ENCODE measurements at regions not wholly inside any gene's neighbourhood (a gene's known extent, or its start where the extent isn't known, plus 50 kb on each side); places are given as distances from the start of the nearest gene placed in this dataset.
A peak's percentile ranks its signal among the peaks of the same experiment; 100 is the strongest.

DNA sequence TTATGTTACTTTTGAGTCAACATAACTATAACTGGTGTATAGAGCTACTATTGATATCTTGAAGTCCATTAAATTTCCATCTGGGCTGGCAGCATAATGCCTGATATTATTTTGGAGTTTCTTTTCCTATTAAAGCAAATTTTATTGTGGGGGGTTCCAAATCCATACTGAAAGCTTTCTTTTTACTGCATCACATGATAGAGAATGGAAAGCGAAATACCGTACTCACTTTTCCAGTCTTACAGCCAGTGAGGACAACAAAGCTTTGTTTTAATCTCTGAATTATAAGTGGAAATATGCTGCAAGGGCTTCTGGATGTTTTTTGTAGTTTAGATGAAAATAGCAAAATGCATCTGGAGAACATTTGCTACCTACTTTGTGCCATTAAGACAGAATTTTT lies 477.5 kb upstream of the SEMA3D start:
- DNase-seq (ENCODE audit: low read depth): no peak

DNA sequence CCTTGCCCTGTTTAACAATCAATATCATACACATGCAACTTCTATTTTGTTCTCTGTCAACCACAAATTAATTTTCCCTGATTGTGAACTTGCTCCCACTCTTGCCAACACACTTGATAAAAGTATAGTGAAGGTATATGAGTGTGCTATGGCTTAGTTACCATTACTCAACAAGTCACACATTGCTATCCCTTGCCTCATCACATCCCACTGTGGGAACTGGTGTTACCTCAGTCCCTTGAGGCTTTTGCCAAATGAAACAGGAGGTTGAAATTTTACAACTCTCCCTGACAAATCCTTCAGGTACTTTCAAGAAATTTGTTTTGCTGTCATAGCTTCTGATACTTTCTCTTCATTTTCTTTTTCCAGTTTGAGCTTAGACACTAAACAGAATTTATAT lies 472.5 kb upstream of the SEMA3D start:
- DNase-seq (ENCODE audit: low read depth): no peak

DNA sequence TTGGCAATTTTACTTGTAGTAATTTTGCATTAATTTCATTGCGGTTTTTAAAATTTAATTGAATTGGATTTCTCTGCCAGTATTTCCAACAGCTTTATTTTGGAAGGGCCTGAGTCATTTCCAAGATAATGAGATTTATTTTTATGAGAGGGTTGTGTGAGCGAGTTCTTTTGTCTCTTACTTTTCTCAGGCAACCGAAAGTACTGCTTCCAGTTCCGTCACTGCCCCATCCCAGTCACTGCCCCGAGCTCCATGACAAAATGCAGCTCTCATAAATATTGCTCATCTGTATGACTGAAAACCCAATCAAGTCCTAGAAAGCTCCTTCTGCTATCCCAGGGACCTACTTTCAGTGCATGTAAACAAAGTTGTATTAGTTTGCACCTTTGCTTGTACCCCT lies 468.4 kb upstream of the SEMA3D start:
- peak; percentile 1 for DNase-seq (ENCODE audit: low read depth)

DNA sequence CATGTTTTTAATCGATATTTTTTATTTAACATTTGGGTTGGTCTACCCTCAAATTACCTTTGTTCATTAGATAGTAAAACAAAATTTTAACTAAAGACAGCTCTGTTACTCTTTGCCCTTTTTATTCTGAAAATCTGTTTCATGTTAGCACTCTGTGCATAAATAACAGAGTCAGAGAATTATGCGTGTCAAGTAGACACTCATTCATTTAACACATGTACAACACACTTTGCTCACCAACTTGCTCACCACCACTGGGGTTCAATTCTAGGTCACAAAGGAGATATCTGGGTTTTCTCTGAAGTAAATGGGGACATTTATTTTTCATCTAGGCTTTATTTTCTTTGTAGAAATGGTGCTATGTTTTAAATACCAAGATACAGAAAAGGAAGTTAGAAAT lies 457.4 kb upstream of the SEMA3D start:
- no peak for DNase-seq (ENCODE audit: low read depth)

DNA sequence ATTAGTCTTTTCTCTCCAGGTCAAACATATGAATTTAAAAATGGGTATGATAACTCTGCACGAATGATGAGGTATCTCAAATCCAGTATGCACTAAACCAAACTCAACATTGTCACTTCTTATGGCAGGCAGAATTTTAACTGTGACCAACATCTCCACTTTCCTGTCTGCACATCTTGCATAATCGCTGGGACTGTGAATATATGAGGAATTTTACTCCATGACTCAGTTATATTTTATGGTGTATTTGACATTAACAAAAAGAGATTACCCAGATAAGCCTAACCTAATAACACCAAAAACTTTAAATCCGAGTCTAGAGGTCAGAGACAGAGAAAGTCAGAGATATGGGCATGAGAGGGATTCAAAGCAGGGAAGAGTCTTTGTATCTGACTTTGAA lies 454.5 kb upstream of the SEMA3D start:
- DNase-seq (ENCODE audit: low read depth): no peak

DNA sequence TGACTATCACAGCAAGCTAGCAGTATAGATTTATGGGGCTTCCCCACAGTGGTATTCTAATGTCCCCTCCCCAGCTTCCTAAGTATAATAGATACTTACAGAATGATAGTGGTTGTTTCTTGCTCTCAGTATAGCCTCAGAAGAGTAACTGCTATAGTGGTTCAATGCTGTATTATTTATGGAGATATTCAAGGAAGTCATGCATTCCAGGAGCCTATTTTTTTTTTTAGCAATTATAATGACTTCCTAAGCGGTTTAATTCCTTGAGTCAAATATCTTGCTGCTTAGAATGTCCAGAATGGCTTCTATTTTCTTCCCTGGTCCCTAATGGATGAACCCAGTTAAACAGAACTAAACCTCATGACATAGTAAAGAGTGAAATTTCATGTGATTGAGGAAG lies 451.5 kb upstream of the SEMA3D start:
- no peak for DNase-seq (ENCODE audit: low read depth)

DNA sequence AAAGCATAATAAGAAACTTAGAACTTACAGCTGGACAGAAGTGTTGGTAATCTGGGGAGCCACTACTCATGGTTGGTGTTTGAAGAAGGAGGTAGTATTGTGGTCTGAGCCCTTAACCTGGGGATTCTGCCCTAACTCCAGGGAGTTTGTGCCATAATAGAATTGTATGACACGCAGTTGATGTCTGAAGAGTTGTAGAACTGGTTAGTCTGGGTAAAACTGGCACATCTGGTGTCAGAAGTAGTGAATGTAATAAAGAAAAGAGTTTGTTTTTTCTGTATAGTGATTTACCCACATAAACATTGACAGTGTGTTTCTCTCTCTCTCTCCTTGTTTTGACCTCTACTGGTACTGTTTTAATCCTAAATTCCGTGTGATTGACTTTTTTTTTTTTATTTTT lies 448.1 kb upstream of the SEMA3D start:
- no peak for DNase-seq (ENCODE audit: low read depth)

DNA sequence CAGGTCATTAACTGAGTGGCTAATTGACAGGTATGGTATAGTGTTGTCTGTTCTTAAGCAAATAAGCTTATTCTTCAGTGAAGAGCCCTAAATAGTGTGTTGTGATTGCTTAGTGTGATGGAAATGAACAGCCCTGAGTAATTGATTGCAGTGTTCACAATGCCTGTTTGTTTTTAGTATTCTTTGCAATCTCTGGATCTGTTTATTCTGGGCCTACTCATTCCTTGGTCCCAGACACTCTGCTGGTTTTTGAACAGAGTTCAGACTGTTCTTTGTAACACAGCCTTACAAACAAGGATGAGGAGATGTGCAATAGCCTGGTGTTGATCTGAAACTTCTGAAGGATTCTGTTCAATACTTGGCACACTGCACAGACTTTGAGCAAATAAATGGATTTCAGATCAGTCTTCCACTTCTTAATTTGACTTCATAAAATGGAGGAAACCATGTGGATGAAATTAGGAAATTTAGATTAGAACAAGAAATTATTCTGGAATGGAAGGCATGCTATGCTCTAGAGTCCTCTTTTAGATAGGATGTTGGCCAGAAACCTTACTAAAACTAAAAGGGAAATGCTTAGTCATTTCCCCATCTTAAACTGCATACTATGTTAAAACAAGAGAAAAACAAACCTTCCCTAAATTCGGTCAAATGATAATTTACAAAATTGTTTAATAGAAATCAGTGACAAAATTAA lies 444.2 kb upstream of the SEMA3D start:
- no peak for DNase-seq (ENCODE audit: low read depth)

DNA sequence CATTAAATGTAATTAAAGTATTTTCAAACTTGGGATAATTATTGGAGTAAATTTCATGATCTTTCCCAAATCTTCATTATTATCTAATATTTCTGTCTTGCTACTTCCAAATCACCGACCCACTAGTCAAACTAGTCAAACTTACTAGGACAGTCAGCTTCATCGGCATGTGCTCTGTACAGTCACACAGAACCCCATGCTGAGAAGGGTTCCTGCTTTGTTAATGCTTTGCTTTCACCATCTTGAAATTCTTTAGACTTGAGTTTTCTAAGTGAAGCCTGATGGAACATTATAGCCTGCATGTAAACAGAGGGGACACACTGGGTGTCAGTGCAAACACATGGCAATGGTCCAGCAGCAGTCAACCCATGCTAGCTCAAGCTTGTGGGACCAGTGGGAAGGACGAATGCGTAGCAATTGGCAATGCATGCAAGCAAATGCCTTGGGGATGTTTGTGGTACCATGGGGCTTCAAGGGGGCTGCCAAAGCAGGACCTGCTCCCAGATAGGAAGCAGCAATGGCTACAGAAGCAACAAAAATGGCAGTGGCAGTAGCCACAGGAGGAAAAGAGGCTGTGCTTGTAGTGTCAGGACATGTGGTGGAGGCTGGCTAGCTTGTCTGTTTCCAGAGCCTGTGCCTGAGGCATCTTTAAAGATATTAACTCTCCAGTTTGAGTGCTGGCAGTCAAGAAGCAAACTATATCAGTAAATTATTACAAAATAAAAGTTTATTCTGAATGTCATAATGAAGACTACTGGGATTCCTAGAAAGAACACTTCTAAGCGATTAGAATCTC lies 441.1 kb upstream of the SEMA3D start:
- DNase-seq (ENCODE audit: low read depth): no peak

DNA sequence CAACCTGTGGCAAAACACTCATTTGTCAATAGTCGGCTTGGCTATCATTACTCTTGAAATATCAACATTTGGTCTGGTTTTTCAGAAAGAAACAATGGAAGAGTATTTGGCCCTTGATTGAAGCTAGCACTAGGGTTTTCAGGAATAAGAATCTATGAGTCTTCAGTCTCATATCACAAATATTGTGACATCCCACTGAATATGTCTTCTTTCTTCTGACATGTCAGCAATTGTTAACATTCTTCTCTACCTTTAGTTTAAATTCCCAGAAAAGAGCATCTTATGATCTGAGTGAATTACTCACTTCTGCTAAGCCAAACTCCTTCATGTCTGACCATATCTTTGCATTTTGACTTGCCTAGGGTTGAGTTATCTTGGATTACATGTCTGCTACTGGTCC lies 435.2 kb upstream of the SEMA3D start:
- DNase-seq (ENCODE audit: low read depth): no peak

DNA sequence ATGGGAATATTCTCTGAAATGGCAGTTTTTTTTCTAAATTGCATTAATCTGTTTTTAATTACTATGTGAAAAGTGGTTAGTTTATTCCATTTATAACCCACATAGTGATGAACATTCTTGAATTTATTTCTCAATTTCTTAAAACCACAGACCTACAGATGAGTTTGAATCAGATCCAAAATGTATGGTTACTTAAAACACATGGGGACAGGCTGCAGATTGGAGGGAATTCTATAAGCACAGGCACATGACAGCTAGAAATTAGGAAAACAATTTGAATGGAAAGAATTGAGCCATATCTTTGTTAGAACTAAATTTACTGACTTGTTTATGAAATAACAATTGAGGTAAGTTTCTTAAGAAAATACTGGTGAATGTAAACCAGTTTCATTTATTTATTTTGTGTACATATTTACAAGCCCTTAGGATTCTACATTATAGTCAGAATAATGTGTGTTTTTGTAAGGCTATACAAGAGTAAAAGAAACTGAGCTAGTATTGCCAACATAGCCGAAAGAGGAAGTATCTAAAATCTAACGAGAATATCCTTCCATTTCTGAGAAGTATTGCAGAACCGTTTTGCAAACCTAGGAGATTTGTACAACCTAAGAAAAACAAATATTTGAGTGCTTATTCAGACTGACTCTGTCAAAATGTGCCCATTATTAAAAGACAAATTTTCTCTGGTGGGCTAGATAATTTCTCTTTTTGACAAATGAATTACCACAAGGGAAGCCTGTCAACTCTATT lies 434.3 kb upstream of the SEMA3D start:
- no peak for DNase-seq (ENCODE audit: low read depth)

DNA sequence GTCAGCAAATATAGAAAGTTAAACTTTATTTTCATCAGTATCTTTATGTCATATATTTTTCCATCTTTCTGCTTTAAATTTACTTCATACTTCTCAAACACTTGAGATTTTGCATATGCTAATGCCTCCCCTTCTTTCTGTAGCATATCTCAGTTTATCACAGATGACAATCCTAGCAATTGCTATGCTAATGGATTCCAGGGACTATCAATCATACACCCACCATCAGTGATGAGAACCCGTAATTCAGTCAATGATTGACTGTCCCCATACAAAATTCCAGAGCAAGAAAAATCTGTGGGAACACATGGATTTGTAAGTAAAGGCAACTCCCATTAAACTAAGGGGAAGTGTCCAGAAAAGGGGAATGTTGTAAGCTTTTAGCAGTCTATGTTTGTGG lies 432.4 kb upstream of the SEMA3D start:
- no peak for DNase-seq (ENCODE audit: low read depth)

DNA sequence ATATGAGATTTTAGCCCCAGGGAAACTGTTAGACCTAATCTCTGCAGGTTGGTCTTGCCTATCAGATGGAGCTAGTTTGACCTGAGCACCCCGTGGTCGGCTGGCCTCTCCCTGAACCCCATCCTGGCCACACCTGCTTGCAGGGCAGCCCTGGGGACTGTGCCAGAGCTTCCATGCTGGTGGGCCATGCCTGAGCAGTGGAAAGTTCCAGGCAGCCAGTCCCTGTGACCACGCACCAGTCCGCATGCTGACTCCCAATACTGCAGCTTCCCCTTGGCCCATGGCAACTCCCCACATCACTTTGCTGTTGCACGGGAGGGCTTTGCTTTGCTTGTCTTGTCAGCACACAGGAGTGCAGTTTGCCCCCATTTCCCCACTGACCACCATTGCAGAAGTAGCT lies 427.8 kb upstream of the SEMA3D start:
- no peak for DNase-seq (ENCODE audit: low read depth)

DNA sequence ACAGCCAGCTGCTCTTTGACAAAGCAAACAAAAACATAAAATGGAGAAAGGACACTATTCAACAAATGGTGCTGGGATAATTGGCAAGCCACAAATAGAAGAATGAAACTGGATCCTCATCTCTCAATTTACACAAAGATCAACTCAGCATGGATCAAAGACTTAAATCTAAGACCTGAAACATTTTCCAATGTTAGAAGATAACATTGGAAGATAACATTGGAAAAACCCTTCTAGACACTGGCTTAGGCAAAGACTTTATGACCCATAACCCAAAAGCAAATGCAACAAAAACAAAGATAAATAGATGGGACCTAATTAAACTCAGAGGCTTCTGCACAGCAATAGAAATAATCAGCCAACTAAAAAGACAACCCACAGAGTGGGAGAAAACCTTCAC lies 425.7 kb upstream of the SEMA3D start:
- no peak for DNase-seq (ENCODE audit: low read depth)

DNA sequence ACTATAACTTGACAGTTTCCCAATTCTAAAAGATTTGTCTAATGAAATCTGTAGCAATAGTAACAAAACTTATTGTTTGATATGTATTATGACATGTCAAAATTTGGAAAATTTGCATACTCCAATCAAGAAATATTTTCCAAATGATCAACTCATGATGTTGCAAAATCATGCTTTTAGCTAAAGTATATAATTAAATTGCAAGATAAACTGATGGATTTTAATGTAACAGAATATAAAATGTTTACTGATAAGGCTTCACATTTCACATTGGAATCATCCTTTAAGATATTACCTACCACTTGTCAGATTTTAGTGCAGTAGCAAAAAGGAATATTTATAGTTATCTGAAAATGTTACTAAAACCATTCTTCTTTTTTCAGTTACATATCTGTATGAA lies 421.9 kb upstream of the SEMA3D start:
- DNase-seq (ENCODE audit: low read depth): no peak

DNA sequence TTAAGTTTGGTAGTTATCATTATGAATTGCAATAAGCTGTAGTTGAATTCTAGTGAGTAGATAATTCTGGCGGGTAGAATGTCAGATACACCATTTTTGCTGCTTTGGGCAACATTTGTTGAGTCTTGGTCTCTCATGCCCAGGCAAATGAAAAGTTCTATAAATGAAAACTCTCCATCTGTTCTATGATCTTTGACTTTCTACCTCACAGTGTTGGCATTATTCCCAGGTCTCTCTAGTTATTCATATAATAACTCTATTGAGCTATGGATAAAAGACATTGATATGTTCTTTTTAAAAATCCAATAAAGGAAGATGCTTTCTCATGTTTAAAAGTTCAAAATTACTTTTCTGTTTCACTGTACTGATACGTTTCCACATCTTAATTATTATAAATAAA lies 415.3 kb upstream of the SEMA3D start:
- DNase-seq (ENCODE audit: low read depth): no peak

DNA sequence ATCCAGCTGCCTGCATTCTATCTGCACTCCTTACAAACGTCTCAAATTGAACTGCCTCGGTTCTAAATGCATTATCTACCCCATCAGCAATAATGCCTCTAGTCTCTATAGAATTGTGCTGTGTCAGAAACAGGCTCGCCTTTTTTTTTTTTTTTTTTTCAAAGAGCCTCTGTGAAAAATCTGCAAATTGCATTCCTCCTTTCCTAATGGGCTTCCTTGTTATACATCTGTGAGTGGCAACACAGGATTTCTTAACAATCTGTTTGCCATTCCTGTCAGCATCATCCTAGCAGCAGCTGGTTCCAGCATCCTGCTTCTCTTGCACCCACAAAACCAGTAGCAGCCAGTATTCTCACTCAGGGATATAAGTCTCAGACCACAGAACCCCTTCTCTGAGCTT lies 413.5 kb upstream of the SEMA3D start:
- DNase-seq (ENCODE audit: low read depth): no peak

DNA sequence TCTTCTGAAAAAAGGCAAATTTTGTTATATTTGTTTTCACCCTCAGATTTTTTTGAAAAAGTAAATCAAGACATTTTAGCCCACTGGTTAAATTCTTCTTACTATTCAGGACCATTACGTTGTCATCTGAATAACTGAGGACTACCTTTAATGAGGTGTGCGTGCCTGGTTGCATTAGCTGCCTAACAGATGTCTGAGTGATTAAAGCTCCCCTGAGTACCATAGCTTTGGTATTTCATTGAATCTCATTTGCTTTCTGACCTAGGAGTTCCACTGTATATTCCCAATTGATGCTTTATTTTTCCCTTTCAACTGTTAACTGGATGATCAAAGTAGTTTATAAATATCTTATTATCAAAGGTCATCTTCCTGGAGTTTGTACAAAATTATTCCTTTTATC lies 410.0 kb upstream of the SEMA3D start:
- DNase-seq (ENCODE audit: low read depth): no peak

DNA sequence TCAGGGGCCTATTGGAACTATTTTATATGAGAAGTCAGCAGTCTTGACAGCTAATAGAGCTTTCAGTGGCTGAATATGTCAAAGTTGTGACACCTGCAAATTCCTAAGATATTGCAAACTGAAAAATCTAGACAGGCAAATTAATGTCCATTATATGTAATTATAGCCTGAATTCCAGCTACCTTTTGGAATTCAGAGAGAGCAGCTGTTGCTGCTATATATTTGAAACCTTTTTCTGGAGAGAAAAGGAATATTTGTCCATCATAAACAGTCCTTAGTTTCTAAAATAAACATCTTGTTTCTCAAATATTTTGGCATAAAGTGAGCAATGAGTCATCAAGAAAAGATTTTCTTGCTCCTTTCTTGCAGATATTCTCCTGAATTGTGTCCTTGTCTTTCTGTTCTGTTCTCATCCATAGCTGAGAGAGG lies 408.9 kb upstream of the SEMA3D start:
- DNase-seq (ENCODE audit: low read depth): peak; percentile 1

DNA sequence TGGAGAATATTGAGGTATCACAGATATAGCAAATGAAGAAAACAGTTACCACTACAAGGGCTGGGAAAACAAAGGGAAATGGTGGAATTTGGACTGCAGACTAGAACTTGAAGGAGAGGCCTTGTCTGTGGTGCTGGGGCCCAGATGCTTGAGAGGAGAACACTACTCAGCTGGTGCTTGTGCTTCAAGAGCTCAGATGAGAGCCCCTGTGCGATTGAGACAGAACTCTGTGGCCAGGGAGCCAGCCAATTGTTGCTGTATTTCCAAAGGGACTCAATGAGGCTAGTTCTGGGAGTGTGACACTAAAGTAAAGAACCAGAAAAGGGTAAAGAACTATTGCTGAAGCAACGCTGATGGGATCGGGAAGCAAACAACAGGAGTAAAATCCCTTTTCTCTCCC lies 406.5 kb upstream of the SEMA3D start:
- no peak for DNase-seq (ENCODE audit: low read depth)

DNA sequence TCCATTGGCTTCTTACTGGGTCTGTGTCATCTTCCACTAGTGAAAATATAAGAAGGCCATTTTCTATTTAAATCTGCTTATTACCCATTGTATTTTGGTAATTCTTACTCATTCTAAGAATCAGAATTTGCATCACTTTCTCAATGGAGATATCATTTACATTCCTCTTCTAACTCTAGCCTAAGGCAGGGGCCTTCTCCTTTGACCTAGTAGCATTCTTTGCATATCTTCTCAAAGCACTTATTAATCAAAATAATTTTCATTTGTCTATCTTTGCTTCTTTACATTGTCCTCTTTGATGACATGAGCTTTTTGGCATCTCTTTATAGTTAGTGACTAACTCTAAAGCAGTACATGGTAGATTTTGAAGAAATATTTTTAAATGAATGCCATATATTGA lies 400.9 kb upstream of the SEMA3D start:
- no peak for DNase-seq (ENCODE audit: low read depth)

DNA sequence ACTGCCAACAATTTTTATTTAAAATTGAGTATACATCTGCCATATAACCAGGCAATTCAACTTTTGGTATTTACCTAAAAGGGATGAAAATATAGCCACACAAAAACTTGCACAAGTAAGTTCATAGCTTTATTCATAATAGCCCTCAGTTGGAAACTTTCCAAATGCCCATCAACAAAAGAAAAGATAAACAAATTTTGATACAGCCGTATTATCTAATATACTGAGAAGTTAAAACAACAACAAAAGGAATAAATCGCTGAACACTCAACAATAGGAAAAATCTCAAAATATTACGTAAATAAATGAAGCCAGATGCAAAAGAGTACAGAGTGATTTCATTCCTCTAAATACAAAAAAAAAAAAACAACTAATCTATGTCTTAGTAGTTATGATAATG lies 399.2 kb upstream of the SEMA3D start:
- DNase-seq (ENCODE audit: low read depth): no peak
